BJ (cell line): ENCODE measurements at regions not wholly inside any gene's neighbourhood (a gene's known extent, or its start where the extent isn't known, plus 50 kb on each side); places are given as distances from the start of the nearest gene placed in this dataset.

ENCODE experiments used
- CTCF ChIA-PET: fragments of 350-600 bp; formaldehyde crosslinking; extraction: SDS; loops from one replicate; lab custom pipeline; 2021; ENCODE audit warnings: antibody characterized with exemption, inconsistent platforms; lab: Yijun Ruan, JAX
- POLR2A ChIA-PET: fragments of 300-600 bp; sonication (Branson Sonifier 250); formaldehyde crosslinking; extraction: SDS; loops from one replicate; lab custom pipeline; 2021; ENCODE audit warnings: antibody characterized with exemption; lab: Charles Lee
- DNase-seq: peaks from one replicate; pipeline ENCODE4 v3.0.0-alpha.2; 2011; ENCODE audit warnings: low read depth
- H3K27me3 ChIP-seq: 2 replicates; pipeline ENCODE4 v1.6.0; 2011; ENCODE audit warnings: low read length; ENCODE audit not compliant: control insufficient read depth, insufficient read depth
- H3K36me3 ChIP-seq: 2 replicates; pipeline ENCODE4 v1.5.1; 2011; ENCODE audit warnings: low read length; ENCODE audit not compliant: control insufficient read depth, insufficient read depth
- H3K4me3 ChIP-seq: 2 replicates; pipeline ENCODE4 v1.5.1; 2011; ENCODE audit warnings: low read depth, mild to moderate bottlenecking, control low read depth, low read length
- CTCF ChIP-seq: IDR thresholded peaks from 2 replicates; pipeline ENCODE4 v1.5.1; 2011; ENCODE audit warnings: low read depth, mild to moderate bottlenecking, control low read depth, inconsistent platforms, low read length, moderate library complexity; ENCODE audit not compliant: insufficient read depth

- POLR2A ChIA-PET: no interaction called here
- no peaks in the 10 kb centered on the region for H3K36me3 ChIP-seq
- TF ChIP-seq CTCF: no peak
- H3K4me3 ChIP-seq: no peak overlapping the region
- no peak for DNase-seq
- CTCF ChIA-PET: no interaction called here
- H3K27me3 ChIP-seq: no peaks in the 10 kb centered on the region
Measured at GRCh38 chr5:18068826-18069225, 434.6 kb downstream of the TAF11L14 start.

GRCh38 chr5:18069790-18070189 lies 435.5 kb downstream of the TAF11L14 start:
- Histone ChIP-seq H3K27me3 (no peaks in the 10 kb centered on the region), H3K4me3 (no peak overlapping the region), H3K36me3 (no peaks in the 10 kb centered on the region)
- ChIA-PET POLR2A (no interaction called here), CTCF (no interaction called here)
- no peak for DNase-seq
- TF ChIP-seq CTCF: no peak

- no peak for DNase-seq
- TF ChIP-seq CTCF: no peak
- H3K27me3 ChIP-seq: no peaks in the 10 kb centered on the region
- ChIA-PET CTCF (no interaction called here), POLR2A (no interaction called here)
- H3K36me3 ChIP-seq: no peaks in the 10 kb centered on the region
- H3K4me3 ChIP-seq: no peak overlapping the region
Measured at GRCh38 chr5:18072600-18072999, 438.3 kb downstream of the TAF11L14 start.

- Histone ChIP-seq H3K36me3 (no peaks in the 10 kb centered on the region), H3K4me3 (no peak overlapping the region), H3K27me3 (no peaks in the 10 kb centered on the region)
- ChIA-PET POLR2A (no interaction called here), CTCF (no interaction called here)
- no peak for DNase-seq
- TF ChIP-seq CTCF: no peak
Measured at GRCh38 chr5:18074961-18075360, 440.7 kb downstream of the TAF11L14 start.

- DNase-seq: no peak
- ChIA-PET POLR2A (no interaction called here), CTCF (no interaction called here)
Measured at GRCh38 chr5:18078157-18078556, 443.9 kb downstream of the TAF11L14 start.

More at GRCh38 chr5:18078157-18078556, 443.9 kb downstream of the TAF11L14 start:
- TF ChIP-seq CTCF: no peak
- Histone ChIP-seq H3K36me3 (no peaks in the 10 kb centered on the region), H3K4me3 (no peak overlapping the region), H3K27me3 (no peaks in the 10 kb centered on the region)
